GM21825 (cell line): ENCODE measurements at regions not wholly inside any gene's neighbourhood (a gene's known extent, or its start where the extent isn't known, plus 50 kb on each side); places are given as distances from the start of the nearest gene placed in this dataset.
"Not testable (repeated sequence)": the region's sequence is repeated elsewhere in the genome, so short reads cannot be mapped to it uniquely, and the experiment has no call there.

Experiments
- ATAC-seq: cut with Tn5 transposase; IDR thresholded peaks from one replicate; pipeline ENCODE4 v1.9.1; 2021; ENCODE audit warnings: mild to moderate bottlenecking, moderate library complexity; ENCODE audit not compliant: unreplicated experiment

DNA sequence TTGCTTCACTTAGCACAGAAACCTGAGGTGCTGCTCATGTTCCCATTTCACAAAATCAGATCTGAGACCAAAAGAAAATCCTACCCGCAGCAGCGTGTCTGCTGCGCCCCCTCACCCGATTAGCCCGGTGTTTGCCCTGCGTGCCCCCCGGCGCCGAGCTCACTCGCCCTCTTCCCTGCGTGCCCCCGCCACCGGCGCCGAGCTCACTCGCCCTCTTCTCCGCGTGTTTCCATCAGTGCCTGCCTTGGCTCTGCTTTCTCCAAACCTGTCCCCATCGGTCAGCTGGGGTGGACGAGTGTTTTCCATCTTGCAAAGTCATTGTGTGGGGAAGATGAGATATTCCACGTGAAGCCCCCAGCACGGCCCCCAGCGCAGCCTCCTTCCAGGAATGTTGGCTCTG is 225.3 kb upstream of the PITRM1 start:
- no peak for ATAC-seq

DNA sequence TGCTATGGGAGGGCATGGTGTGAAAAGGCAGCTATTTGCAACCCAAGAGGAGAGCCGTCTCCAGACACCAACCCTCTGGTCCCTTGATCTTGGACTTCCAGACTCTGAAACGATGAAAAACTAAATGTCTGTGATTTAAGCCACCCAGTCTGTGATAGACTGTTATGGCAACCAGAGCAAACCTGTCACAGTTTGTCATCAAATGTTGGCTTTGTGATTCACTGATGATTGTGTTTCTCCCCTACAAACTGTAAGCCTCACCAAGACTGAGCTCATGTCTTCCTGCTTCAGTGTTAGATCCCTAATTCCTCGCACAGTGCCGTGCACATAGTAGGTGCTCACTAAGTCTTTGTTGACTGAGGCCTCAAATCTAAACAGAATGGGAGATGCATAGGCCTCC is 224.6 kb upstream of the PITRM1 start:
- no peak for ATAC-seq

DNA sequence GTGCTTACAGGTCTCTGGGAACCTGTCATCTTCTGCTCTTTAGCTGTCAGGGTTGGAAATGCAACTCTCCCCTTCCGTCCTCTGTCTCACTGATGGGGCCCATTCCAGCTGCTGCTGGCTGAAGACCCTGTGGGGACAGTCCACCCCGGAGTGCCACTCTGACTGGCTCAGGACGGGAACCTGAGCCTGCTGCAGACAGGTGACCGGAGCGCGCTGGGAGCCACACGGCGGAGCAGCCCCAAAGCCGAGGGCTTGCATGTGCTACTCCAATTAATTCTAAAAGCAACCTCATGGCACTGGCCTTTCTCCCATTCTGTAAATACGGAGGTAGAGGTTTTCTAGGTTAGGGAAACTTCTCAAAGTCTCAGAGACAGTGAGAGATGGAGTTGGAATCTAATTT is 223.5 kb upstream of the PITRM1 start:
- no peak for ATAC-seq

DNA sequence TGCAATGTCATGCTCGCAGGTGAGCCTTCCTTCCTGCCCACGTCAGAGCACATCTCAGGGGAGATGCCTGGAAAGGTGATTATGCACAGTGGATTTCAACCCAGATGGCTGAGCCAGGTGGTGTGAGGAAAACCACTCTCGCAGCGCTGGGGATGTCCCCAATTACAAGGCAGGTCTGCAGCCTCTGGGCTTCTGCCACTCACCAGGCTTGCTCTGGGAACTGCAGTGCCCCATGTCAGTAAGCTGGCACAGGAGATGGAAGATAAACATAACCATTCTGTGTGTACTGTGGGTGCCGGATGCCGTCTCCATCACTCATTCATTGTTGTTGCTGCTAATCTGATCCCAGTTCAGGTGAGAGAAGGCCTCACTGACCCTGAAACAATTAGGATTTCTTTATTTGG is 222.9 kb upstream of the PITRM1 start:
- no peak for ATAC-seq

DNA sequence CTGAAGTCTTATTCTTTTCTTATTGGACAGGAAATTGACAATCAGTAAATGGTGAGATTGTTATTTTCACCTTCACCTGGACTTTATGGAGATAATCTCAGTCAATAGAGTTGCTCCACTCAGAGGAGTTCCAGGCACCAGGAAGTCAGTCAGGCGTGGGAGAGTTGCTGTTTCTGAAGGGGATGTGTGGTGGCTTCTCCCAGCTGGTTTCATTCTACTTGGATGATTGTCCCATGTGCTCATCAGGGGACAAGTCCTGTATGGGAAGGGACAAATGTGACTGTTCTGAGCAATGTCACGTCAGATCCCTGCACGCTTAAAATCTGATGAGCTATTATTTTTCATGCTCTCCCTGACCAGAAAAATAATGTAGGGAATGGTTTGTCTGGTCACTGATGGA is 222.5 kb upstream of the PITRM1 start:
- no peak for ATAC-seq

DNA sequence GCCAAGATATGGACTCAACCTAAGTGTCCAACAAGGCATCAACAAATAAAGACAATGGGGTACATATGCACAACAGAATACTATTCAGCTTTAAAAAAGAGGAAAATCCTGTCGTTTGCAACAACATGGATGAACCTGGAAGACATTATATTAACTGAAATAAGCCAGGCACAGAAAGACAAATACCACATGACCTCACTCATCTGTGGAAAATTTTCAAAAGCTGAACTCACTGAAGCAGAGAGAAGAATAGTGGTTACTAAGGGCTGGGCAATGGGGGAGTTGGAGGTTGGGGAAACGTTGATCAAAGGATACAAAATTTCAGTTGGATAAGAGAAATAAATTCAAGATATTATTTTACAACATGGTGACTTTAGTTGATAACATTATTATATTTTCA is 221.4 kb upstream of the PITRM1 start:
- ATAC-seq: no peak

DNA sequence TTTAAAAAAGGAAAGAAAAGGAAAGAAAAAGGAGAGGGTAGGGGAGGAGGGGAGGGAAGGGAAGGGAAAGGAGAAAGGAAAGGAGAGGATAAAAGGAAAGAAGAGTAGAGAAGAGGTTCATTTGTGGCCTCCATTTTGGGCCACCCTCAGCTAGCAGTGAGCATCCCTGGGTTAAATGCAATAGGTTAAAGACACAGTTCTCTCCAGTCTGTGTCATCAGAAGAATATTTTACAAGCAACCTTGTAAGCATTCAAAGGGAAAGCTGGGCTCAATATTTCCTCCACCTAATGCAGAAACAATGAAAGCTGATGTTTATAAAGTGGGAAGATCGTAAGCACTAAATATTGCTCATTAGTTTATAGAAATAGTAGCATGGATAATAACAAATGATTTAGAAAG is 219.1 kb upstream of the PITRM1 start:
- ATAC-seq: no peak

DNA sequence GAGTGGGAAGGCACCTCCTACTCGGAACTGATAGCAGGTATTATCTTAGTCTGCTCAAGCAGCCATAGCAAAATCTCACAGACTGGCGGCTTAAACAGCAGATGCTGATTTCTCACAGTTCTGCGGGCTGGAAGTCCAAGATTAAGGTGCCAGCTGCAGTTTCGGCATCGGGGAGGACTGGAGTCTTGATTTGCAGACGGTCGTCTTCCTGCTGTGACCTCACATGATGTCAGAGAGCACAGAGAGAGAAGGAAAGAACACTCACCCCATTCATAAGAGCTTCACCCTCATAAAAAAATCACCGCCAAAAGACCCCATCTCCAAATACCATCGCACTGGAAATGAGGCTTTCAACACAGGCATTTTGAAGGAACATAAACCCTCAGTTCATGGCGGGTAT is 216.5 kb upstream of the PITRM1 start:
- no peak for ATAC-seq

DNA sequence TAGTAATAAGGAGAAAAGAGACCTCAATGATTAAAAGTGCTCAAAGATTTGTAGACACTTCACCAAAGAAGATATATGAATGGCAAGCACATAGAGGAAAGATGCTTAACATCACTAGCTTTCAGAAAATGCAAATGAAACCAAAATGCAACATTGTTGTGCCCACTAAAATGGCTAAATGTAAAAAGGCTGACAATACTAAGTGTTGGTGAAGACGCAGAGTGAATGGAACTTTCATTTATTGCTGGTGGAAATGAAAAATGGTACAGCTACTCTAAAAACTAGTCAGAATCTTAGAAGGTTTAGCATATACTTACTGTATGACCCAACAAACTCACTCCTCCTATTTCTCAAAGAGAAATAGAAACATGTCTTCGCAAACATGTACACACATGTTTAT is 212.9 kb upstream of the PITRM1 start:
- ATAC-seq: no peak

DNA sequence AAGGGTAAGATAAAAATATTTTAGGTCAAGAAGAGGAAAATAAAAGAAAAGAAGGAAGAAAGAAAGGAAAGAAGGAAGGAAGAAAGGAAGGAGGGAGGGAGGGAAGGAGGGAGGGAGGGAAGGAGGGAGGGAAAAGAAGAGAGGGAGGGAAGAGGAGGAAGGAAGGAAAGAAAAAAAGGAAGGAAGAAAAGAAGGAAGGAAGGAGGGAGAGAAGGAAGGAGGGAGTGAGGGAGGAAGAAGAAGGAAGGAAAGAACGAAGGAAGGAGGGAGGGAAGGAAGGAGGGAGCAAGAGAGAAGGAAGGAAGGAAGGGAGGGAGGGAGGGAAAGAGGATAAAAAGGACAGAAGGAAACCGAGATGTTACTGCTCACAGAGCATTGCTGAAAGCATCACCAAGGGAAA is 209.5 kb upstream of the PITRM1 start:
- no peak for ATAC-seq

DNA sequence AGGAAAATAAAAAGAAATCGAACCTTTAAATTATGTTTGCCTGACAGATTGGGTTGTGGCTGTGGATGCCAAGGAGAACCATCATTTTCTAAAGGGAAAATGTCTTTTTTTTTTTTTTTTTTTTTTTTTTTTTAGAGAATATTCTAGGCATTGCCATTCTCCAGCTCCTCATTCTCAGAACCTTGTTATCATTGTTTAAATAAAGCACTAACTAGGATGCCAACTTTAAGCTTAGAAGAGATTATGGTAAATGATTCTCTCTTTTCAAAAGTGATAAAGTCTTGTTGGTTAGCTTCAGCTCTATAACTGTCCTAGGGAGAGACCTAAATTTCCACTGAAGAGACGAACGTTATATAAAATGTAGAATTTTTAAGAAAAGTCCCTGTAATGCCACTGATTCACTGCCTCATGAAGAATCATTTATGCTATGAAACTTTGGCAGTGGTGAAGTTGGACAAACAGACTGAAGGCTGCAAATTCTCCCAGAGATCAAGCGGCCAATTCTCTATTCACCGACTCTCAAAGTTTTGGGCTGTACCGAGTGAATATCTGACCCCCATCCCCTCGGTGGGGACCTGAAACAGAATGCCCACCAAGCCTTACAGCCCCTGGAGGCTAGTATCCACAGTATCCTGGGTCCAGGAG is 207.9 kb upstream of the PITRM1 start:
- ATAC-seq: no peak

DNA sequence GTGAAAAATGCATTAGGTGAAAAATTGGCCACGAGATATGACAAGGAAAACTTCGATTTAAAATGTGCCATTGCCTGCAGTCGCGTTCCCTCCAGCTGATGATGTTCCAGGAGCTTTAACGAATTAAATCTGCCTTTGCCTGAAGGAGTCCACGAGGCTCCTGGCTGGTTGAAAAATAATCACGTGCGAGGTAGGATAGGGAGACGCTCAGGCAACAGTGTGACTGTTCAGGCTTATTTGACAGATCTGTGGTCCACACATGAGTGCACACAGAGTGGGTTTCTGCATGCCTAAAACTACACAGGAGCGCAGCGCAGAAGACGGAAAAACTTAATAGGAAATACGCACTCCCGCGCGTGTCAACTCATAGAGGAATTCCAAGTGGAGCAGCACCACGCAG is 204.0 kb upstream of the PITRM1 start:
- no peak for ATAC-seq

DNA sequence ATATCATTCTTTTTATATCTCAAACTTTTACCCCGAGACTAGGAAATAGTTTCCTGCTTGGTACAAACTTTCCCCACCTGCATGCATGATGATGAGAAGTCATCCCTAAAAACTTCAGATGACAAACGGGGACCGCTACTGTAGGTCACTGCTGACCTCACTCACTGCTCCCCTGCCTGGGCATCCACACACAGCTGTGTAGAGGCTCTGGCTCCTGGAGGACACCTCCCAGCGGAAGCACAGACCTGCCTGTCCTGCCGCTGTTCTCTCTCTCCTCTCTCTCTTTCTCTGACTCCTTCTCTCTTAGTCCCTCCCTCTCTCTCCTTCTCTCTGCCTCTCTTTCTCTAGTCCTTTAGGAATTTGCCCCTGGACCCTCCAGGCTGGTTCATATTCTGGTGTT is 202.9 kb upstream of the PITRM1 start:
- ATAC-seq: no peak

DNA sequence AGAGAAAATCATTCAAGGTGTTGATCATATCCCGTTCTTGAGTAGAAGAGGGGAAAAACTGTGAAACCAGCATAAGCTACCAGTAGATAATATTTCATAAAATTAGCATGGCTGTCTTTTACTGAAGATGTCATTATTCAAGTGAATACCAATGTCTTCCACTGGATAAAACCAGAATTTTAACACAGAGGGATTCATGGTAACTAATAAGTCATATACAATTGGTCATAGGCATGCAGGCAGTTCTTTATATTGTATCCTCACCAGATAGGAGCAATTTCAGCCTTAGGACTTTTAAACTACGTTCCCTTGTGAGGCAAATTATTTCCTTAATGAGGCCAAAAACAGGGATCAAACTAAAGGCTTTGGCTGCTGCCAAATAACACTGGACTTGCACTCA is 202.3 kb upstream of the PITRM1 start:
- no peak for ATAC-seq

DNA sequence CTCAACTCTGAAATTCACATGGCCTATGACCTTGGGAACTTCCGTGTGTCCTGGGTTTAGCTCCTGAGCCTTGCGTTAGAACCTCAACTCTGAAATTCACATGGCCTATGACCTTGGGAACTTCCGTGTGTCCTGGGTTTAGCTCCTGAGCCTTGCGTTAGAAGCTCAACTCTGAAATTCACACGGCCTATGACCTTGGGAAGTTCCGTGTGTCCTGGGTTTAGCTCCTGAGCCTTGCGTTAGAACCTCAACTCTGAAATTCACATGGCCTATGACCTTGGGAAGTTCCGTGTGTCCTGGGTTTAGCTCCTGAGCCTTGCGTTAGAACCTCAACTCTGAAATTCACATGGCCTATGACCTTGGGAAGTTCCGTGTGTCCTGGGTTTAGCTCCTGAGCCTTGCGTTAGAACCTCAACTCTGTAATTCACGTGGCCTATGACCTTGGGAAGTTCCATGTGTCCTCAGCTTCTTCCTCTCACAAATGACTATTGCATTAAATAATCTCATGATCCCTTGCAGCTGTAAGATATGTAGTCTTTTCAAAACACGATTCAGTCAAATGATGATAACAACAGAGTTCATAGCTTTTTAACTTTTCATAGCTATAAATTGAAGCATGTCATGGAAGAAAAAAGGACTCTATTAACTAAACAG is 200.9 kb upstream of the PITRM1 start:
- ATAC-seq: not testable (repeated sequence)

DNA sequence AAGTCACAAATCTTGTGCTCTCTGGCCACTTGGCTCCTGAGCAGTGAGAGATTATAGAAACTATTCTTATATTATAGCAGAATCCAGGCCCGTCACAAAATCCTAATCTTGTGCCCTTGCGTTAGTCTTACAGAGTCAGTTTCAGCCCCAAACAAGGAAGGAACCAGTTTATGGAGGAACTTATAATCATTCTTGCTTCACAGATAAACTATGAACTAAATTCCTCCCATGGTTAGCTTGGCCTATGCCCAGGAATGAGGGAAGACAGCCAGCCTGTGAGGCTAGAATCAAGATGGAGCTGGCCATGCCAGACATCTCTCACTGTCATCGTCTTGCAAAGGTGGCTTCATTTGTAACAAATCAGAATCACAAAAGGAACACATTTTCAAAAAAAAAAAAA is 199.7 kb upstream of the PITRM1 start:
- no peak for ATAC-seq

DNA sequence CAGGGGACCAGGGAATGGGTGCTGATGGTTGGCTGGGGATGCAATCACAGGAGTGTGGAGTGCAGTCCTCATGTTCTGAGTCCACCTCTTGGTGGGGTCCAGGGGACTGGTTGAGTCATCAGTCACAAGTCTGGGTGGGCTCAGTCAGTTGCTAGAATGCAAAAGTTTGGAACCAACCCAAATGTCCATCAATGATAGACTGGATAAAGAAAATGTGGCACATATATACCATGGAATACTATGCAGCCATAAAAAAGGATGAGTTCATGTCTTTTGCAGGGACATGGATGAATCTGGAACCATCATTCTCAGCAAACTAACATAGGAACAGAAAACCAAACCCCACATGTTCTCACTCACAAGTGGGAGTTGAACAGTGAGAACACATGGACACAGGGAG is 199.0 kb upstream of the PITRM1 start:
- ATAC-seq: not testable (repeated sequence)

DNA sequence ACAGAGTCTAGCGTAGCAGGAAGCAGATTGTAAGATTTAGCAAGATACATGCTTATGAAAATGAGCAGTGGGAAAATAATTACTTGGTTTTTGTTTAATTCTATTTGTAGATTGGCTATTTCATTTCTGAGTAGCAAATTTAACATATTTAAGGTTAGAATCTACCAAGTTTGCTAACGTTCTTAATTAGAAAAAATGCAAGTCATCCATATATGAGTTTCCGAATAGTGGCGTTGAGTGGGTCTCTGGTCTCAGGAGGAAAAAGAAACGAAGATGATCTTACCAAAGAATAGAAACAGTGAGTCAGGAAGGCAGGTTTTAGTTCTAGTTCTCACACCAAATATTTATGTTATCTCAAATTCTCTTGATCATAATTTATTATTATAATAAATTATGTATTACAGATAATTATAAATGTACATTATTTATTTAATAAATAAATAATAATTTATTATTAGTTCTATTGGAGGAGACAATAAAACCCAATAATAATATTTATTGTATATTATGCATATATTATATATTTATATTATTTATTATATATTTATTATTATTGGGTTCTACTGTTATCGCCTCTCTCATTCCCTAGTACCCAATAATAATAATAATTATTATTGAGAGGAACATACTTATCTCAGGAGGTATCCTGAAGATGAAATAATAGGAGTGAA is 194.3 kb upstream of the PITRM1 start:
- no peak for ATAC-seq

DNA sequence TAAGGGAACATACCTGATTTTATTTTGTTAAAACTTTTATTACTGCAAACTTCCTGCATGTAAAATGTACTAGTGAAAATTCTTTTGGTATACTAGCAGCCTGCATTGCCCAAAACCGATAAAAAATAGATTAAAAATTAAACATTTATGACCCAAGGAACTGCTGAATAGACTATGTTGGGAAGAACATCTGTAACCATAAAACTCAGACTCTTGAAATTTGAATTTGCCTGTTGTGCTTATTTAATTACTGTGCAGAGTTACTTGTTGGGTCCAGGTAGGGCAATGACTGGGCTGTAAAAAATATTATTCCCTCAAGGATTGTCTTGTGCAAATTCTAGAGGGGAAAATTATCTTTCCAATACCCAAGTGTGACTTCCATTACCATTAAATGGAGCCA is 193.5 kb upstream of the PITRM1 start:
- ATAC-seq: no peak

DNA sequence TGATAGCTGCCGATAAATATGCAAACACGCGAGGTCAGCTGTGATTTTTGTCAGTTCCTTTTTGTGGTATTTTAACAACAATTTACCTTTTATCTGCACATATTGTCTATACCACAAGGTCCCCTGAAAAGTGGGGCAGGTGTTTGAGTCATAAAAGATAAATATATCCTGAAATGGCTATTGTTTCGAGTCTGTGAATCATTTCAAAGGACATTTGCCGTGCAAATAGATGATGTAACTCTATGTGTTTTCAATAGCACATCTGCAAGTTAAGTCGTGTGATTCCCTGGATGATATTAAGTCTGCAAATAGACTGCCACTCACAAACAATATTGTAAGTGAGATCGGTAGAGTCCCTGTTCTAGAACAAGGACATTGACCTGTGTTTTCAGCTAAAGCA is 193.0 kb upstream of the PITRM1 start:
- ATAC-seq: no peak

DNA sequence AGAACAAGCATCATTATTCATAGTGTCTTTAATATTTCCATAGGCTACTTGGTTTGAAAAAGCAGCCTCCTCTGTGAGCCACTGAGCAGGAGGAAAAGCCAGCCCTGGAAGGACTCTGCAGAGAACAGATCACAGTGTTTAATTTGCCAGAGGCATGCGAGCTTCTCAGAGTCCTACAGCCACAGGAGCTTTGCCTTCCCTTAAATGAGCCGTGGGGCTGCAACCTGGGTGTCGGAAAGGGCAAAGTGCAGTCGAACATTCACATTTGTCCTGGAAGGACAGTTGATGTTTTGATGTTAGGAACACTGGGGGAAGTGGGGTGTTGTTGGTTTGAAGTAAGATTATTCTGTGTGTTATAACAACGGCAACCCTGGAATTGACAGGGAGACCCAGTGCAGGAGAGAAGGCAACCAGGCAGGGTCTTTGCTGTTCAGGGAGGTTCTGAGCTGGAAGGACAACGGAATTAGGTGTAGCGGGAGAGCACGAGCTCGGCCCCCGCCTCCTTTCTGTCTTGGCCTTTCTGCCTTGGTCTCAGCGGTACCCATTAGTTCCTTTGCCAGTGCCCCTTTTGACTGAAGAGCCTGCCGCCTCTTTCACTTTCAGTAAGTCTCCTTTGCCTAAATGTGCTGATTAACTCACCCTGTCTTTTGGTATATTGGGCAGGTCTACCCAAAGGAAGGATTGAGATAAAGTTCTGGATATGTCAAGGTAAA is 192.3 kb upstream of the PITRM1 start:
- no peak for ATAC-seq
